WERI-Rb-1 (cell line): ENCODE measurements at regions not wholly inside any gene's neighbourhood (a gene's known extent, or its start where the extent isn't known, plus 50 kb on each side); places are given as distances from the start of the nearest gene placed in this dataset.

Experiments
- DNase-seq: peaks from one replicate; pipeline ENCODE4 v3.0.0-alpha.2; 2020
- H3K27ac ChIP-seq: fragments of 250-450 bp; sonication (Bioruptor Pico); 2 replicates; pipeline ENCODE4 v1.5.1; 2020; ENCODE audit warnings: mild to moderate bottlenecking, moderate library complexity
- H3K27me3 ChIP-seq: fragments of 250-450 bp; sonication (Bioruptor Pico); 2 replicates; pipeline ENCODE4 v1.5.1; 2021; ENCODE audit warnings: mild to moderate bottlenecking, low read depth, moderate library complexity; ENCODE audit not compliant: insufficient read depth, severe bottlenecking
- H3K36me3 ChIP-seq: fragments of 250-450 bp; sonication (Bioruptor Pico); 2 replicates; pipeline ENCODE4 v1.5.1; 2020; ENCODE audit warnings: mild to moderate bottlenecking, moderate library complexity
- H3K4me3 ChIP-seq: 2 replicates; pipeline ENCODE4 v1.5.1; 2011; ENCODE audit warnings: low read depth, mild to moderate bottlenecking, control low read depth, low read length
- H3K9me3 ChIP-seq: fragments of 250-450 bp; sonication (Bioruptor Pico); 2 replicates; pipeline ENCODE4 v1.5.1; 2021; ENCODE audit warnings: mild to moderate bottlenecking, moderate library complexity; ENCODE audit not compliant: severe bottlenecking
- CTCF ChIP-seq: IDR thresholded peaks from 2 replicates; pipeline ENCODE4 v1.5.1; 2011; ENCODE audit warnings: low read depth, mild to moderate bottlenecking, control low read depth, inconsistent platforms, low read length

GRCh38 chr17:55969562-55970324, 183.5 kb upstream of the ANKFN1 start:
- no peak for DNase-seq
- TF ChIP-seq CTCF: no peak
- Histone ChIP-seq H3K9me3 (peaks cover 4% of the 10 kb centered on the region), H3K27me3 (peaks cover 60% of the 10 kb centered on the region), H3K36me3 (no peaks in the 10 kb centered on the region), H3K4me3 (no peak overlapping the region), H3K27ac (no peak overlapping the region)

GRCh38 chr17:55978578-55978977, 174.7 kb upstream of the ANKFN1 start:
- H3K9me3 ChIP-seq: no peaks in the 10 kb centered on the region
- no peak overlapping the region for H3K27ac ChIP-seq
- H3K4me3 ChIP-seq: no peak overlapping the region
- H3K27me3 ChIP-seq: peaks cover 18% of the 10 kb centered on the region
- TF ChIP-seq CTCF: no peak
- DNase-seq: no peak
- H3K36me3 ChIP-seq: no peaks in the 10 kb centered on the region

GRCh38 chr17:55983096-55983495, 170.2 kb upstream of the ANKFN1 start:
- TF ChIP-seq CTCF: no peak
- Histone ChIP-seq H3K4me3 (no peak overlapping the region), H3K27ac (no peak overlapping the region), H3K36me3 (no peaks in the 10 kb centered on the region), H3K27me3 (peaks cover 6% of the 10 kb centered on the region), H3K9me3 (no peaks in the 10 kb centered on the region)
- no peak for DNase-seq

- no peak overlapping the region for H3K27ac ChIP-seq
- no peaks in the 10 kb centered on the region for H3K9me3 ChIP-seq
- peaks cover 3% of the 10 kb centered on the region for H3K27me3 ChIP-seq
- TF ChIP-seq CTCF: no peak
- DNase-seq: no peak
- no peak overlapping the region for H3K4me3 ChIP-seq
- H3K36me3 ChIP-seq: no peaks in the 10 kb centered on the region
Observed at GRCh38 chr17:55986817-55987216, 166.5 kb upstream of the ANKFN1 start.

GRCh38 chr17:55988861-55989260, 164.4 kb upstream of the ANKFN1 start:
- Histone ChIP-seq H3K4me3 (no peak overlapping the region), H3K9me3 (peaks cover 6% of the 10 kb centered on the region), H3K27me3 (no peaks in the 10 kb centered on the region), H3K27ac (no peak overlapping the region), H3K36me3 (no peaks in the 10 kb centered on the region)
- no peak for DNase-seq
- TF ChIP-seq CTCF: no peak
